ENCODE measurements at regions not wholly inside any gene's neighbourhood (a gene's known extent, or its start where the extent isn't known, plus 50 kb on each side); places are given as distances from the start of the nearest gene placed in this dataset.

DNA sequence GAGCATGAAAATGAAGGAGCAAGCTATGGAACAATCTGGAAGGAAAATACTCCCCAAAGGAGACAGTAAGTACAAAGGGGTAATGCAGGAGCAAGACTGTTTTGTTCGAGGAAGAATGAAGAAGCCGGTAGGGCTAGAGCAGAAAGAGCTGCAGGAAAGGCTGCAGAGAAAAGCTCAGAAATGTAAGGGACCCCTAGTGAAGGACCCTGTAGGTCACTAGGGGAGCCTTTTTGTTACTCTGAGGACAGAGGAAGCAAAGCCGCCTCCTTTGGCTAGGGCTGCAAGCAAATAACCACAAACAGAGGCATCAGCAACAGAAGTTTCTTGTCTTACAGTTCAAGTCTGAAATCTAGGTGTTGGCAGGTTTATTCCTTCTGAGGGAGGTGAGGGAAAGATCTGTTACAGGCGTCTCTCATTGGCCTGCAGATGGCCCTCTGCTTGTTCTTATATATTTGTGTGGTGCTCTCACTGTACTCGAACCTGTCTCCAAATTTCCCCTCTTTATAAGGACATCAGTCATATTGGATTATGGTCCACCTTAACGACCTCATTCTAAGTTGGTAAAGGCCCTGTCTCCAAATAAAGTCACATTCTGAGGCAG, 362.3 kb downstream of the COG6 start:
- DNase-seq (ENCODE audit: extremely low spot score, unreplicated experiment) = no peak
- H3K4me3 Mint-ChIP-seq (ENCODE audit: unreplicated experiment) = no peak overlapping the region
- no peaks in the 10 kb centered on the region for H3K4me1 Mint-ChIP-seq (ENCODE audit: unreplicated experiment)
- H3K36me3 Mint-ChIP-seq (ENCODE audit: unreplicated experiment) = no peaks in the 10 kb centered on the region
- H3K27me3 Mint-ChIP-seq (ENCODE audit: unreplicated experiment) = peaks cover 3% of the 10 kb centered on the region
- H3K27ac Mint-ChIP-seq (ENCODE audit: unreplicated experiment) = no peak overlapping the region
- H3K9me3 Mint-ChIP-seq (ENCODE audit: unreplicated experiment) = no peaks in the 10 kb centered on the region
- TF ChIP-seq, protein P1, sequence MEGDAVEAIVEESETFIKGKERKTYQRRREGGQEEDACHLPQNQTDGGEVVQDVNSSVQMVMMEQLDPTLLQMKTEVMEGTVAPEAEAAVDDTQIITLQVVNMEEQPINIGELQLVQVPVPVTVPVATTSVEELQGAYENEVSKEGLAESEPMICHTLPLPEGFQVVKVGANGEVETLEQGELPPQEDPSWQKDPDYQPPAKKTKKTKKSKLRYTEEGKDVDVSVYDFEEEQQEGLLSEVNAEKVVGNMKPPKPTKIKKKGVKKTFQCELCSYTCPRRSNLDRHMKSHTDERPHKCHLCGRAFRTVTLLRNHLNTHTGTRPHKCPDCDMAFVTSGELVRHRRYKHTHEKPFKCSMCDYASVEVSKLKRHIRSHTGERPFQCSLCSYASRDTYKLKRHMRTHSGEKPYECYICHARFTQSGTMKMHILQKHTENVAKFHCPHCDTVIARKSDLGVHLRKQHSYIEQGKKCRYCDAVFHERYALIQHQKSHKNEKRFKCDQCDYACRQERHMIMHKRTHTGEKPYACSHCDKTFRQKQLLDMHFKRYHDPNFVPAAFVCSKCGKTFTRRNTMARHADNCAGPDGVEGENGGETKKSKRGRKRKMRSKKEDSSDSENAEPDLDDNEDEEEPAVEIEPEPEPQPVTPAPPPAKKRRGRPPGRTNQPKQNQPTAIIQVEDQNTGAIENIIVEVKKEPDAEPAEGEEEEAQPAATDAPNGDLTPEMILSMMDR (IDR thresholded peaks at IDR 0.05) = no peak

DNA sequence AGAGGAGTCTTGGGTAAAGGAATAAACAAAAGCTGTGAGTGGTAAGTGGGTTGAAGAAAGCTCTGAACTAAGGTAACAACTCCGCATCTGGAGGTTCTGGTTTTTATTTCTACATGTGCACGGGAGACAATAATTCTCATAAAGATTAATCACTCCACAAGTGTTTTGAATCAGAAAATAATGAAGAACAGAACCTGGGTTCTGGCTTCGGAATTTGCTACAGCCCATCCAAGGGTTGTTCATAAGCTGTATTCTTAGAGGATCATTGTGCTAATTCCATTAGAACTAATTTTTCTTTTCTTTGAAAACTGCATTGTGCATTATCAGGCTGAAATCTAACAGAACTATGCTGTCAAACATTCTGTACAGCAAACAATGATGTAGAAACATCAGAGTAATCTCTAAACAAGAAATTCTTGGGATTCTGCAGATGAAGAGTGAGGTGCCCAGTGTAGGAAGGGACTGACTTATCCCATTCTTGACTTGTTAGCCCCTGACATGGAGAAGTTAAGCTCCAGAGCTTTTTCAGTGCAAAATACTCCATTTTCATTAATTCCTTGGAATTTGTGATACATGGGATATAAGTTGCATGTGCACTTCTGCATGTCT, 368.2 kb downstream of the COG6 start:
- no peak for DNase-seq (ENCODE audit: extremely low spot score, unreplicated experiment)
- TF ChIP-seq, protein P1 (IDR thresholded peaks at IDR 0.05) = no peak
- H3K27me3 Mint-ChIP-seq (ENCODE audit: unreplicated experiment) = no peaks in the 10 kb centered on the region
- H3K4me1 Mint-ChIP-seq (ENCODE audit: unreplicated experiment) = no peaks in the 10 kb centered on the region
- peaks cover under 1% of the 10 kb centered on the region for H3K36me3 Mint-ChIP-seq (ENCODE audit: unreplicated experiment)
- H3K4me3 Mint-ChIP-seq (ENCODE audit: unreplicated experiment) = no peak overlapping the region
- H3K9me3 Mint-ChIP-seq (ENCODE audit: unreplicated experiment) = peaks cover 8% of the 10 kb centered on the region
- H3K27ac Mint-ChIP-seq (ENCODE audit: unreplicated experiment) = no peak overlapping the region

- Mint-ChIP-seq H3K27ac (ENCODE audit: unreplicated experiment) (no peak overlapping the region), H3K4me1 (ENCODE audit: unreplicated experiment) (no peaks in the 10 kb centered on the region), H3K9me3 (ENCODE audit: unreplicated experiment) (peaks cover 13% of the 10 kb centered on the region), H3K4me3 (ENCODE audit: unreplicated experiment) (no peak overlapping the region), H3K27me3 (ENCODE audit: unreplicated experiment) (no peaks in the 10 kb centered on the region), H3K36me3 (ENCODE audit: unreplicated experiment) (peaks cover 3% of the 10 kb centered on the region)
- DNase-seq (ENCODE audit: extremely low spot score, unreplicated experiment) = no peak
- TF ChIP-seq, protein P1 (IDR thresholded peaks at IDR 0.05) = no peak
These were observed 368.9 kb downstream of the COG6 start for GRCh38 chr13:40024204-40024966.

GRCh38 chr13:40024967-40025714, 369.7 kb downstream of the COG6 start:
- no peak overlapping the region for H3K27ac Mint-ChIP-seq (ENCODE audit: unreplicated experiment)
- TF ChIP-seq, protein P1 (IDR thresholded peaks at IDR 0.05) = no peak
- DNase-seq (ENCODE audit: extremely low spot score, unreplicated experiment) = no peak
- H3K4me3 Mint-ChIP-seq (ENCODE audit: unreplicated experiment) = no peak overlapping the region
- no peaks in the 10 kb centered on the region for H3K27me3 Mint-ChIP-seq (ENCODE audit: unreplicated experiment)
- H3K4me1 Mint-ChIP-seq (ENCODE audit: unreplicated experiment) = no peaks in the 10 kb centered on the region
- H3K36me3 Mint-ChIP-seq (ENCODE audit: unreplicated experiment) = peaks cover 3% of the 10 kb centered on the region
- peaks cover 13% of the 10 kb centered on the region for H3K9me3 Mint-ChIP-seq (ENCODE audit: unreplicated experiment)
